ENCODE measurements at regions not wholly inside any gene's neighbourhood (a gene's known extent, or its start where the extent isn't known, plus 50 kb on each side); places are given as distances from the start of the nearest gene placed in this dataset.

- no peak for TF ChIP-seq CTCF (conservative IDR thresholded peaks at IDR 0.05; ENCODE audit: low read depth, low read length)
- no peak for TF ChIP-seq EZH2 (IDR thresholded peaks at IDR 0.05; ENCODE audit: borderline replicate concordance, low read depth, low read length, poor library complexity, severe bottlenecking)
Observed at GRCh38 chrX:38484607-38485498, 76.5 kb upstream of the TSPAN7 start.

Data from A673 (cell line).